DMS153 treated with DMSO at 0.1 percent for 48 hours (cell line): ENCODE measurements at regions not wholly inside any gene's neighbourhood (a gene's known extent, or its start where the extent isn't known, plus 50 kb on each side); places are given as distances from the start of the nearest gene placed in this dataset.

Source experiments
- DNase-seq: peaks from one replicate; lab custom pipeline; 2025; ENCODE audit not compliant: unreplicated experiment; lab: John Stamatoyannopoulos, UW

DNA sequence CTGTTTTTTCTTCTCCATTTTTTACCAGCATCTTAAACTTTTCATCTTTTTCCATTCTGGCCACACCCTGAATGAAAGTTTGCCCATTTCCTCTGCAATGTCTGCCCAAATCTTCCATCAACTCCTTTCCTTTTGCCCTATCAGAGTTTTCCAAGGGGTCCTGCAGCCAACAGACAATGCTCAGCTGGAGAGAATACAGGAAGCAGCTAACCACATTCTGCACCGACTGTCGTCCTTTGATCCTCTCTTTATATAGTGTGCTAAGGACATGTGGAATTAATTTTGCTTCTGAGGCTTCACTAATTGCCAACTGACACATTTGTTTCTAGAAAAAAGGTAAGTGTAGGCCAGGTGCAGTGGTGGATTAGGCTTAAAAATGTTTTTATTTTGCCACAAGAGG lies 50.5 kb upstream of the DLX2 start:
- DNase-seq = no peak

DNA sequence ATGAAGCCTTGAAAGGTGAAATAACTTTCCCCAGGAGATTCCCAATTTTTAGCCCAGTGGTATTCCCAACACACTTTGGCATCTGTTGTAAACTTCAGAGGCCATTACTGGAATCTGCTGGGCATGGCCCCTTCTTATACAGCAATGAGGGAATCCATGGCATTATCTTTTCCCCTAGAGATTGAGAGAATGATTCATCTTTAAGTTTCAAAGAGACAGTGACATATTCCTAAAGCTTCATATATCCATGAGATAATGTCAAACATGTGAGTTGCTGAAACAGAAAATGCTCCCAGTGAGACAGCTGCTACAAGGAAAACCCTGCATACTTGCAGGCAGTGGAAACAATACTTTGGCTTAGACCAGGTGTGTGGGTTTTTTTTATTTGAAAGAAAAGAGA lies 51.1 kb upstream of the DLX2 start:
- DNase-seq = no peak

DNA sequence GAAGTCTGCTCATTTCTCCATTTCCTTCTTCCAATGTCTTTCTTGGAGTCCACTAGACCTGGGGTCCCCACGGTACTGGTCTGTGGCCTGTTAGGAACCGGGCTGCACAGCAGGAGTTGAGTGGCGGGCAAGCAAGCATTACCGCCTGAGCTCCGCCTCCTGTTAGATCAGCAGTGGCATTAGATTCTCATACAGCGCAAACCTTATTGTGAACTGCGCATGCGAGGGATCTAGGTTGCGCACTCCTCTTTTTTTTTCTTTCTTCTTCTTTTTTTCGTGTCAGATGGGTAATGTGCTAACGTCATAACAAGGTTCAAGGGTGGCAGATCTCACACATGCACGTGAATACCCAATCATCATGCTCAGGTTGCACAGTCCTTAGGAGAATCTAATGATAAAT lies 53.1 kb upstream of the DLX2 start:
- DNase-seq = no peak

DNA sequence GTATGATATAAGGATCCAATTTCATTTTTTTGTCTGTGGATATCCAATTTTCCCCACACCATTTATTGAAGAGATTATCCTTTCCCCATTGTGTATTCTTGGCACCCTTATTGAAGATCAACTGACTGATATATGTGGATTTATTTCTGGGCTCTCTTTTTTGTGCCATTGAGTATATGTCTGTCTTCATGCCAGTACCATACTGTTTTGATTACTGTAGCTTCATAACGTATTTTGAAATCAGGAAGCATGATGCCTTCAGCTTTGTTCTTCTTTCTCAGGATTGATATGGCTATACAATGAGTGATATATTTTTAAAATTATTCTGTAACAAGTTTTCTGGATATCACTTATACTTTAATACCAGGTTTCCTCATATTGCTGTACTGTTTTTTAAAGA lies 58.1 kb upstream of the DLX2 start:
- no peak for DNase-seq

DNA sequence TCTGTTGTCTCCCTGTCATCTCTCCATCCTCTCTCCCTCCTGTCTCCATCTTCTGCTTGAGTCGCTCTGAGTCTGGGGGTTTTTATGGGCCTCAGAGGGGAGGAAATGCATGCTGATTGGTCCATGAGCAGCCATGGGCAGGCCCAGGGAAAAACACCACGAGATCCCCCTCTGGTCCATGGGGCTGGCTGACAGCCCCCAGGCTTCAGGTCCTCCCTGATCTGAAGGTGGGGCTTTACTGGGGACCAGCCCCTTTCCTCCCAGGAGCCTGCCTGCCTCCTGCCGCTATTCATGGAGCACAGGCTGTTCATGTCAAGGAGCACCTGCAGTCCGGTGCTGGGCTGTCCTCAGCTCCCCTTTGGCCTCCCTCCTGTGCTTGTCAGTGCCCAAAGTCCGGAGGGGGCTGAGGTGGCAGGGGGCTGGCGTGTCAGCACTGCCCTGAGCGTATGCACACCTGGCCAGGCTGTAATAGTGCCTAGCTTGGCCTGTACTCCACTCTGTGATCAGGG lies 59.6 kb upstream of the DLX2 start:
- no peak for DNase-seq

DNA sequence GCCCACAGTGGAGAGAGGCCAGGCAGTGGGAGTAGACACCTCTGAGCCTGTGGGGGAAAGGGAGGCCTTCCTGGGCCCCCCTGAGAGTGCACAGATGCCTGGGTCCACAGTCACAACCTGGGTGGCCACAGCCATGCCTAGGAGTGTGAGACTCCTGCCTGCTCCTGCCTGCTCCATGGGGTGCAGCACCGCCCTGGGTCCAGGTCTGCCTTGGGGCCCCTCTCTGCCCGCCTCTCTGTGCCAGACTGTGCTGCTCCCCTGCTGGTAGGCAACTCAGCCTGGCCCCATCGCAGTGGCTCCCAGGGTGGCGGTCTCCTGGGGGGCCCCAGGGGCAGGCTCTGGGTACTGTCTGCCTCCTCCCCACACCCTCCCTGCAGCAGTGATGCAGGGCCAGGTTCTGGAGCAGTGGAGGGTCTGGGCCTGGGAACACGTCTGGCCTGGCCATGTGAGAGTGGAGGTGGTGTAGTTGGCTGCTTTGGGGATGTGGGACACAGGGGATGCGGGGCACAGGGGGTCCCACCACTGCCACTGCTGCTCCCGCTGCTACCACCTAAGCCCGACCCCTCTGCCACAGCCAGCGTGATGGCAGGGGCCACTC lies 60.1 kb upstream of the DLX2 start:
- no peak for DNase-seq

DNA sequence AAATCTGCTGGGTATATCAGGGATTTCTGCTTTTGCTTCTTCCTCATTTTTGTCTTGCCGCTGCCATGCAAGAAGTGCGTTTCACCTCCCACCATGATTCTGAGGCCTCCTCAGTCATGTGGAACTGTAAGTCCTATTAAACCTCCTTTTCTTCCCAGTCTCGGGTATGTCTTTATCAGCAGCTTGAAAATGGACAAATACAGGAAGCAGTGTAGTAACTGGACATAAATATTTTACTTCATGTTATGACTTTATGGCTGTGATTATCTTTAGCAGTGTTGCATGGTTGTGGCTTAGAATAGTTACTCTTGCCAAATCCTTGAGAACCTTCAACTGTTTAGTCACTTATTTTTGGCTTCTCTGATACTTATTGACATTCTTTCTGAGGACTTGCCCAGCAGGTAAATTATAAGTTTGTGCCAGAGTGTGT lies 66.2 kb upstream of the DLX2 start:
- no peak for DNase-seq

DNA sequence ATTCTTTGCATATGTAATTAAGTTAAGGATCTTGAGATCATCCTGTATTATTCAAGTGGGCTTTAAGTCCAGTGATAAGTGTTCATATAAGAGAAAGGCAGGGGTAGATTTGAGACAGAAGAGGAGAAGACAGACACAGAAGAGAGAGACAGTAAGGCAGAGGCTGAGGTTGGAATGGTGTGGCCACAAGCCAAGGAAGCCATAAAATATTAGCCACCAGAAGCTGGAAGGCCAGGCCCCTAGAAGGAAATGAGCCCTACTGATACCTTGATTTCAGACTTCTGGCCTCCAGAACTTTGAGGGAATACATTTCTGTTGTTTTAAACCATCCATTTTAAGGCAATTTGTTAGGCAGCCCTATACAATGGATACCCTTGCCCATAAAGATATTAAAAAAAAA lies 66.9 kb upstream of the DLX2 start:
- DNase-seq = no peak

DNA sequence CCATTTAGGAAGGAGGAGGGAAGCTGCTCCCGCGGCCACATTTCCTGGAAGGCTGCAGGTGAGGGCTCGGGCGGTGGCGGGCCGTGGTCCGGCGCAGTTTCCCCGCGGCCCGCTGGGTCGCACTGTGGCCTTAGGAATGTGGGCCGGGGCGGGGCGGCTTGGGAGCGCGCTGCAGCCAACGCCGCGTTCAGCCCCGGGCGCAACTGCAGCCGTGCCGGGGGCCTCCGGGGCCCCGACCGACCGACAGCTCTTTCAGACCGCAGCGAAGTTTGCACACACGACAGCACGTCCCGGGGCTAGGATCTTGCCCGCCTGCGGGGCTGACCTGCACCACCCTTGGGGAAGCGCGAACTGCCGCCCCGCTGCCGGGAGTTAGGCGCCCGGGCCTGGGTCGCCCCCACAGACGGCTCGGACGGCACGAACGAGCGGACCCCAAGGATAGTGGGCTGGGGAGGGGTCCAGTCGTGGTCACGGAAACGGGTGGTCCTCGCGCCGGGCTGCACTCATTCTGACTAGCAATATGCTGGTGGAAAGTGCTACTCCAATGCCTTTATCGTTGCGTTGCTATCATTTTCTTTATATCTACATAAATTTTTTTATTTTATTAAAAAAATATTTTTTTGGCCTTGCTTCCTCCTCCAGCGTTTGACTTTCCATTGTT lies 69.9 kb upstream of the DLX2 start:
- DNase-seq = peak; percentile 73

DNA sequence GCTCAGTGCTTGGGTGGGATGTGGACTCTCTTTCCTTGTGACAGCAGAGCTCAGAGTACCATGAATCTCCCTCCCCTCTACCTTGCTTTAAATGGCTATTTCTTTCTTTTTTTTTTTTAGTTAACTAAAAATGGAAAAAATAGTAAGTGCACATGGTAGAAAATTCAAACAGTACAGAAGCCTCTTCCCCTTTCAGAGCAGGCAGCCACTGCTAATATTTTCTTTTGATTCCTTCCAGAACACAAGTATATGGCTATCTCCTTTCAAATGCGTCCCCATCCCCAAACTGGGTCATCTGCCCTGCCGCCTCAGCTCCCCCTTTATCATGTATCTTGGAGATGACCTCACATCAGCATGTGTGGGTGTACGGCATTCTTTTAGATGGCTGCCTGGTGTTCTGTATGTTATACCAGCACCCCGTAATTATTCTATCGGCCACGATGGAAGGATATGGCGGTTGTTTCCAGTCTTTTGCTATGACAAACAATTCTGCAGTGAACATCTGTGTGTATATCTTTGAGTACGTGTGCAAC lies 70.5 kb upstream of the DLX2 start:
- no peak for DNase-seq

DNA sequence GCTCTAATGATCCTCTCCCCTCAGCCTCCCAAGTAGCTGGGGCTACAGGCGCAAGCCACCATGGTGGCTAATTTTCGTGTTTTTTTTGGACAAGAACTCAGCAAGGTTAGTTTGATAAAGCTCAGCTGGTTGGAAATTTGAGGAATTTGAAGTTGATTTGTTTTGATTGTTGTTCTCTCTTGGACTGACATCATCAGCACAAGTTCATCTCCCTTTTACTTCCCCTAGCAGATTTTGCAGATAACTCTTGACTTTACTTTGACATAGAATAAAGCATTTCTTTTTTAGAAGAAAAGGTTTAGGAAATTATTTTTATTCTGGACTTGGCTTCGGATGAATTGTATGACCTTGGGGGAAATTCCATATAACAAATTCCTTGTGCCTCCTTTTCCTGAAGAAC lies 74.9 kb upstream of the DLX2 start:
- DNase-seq = no peak

DNA sequence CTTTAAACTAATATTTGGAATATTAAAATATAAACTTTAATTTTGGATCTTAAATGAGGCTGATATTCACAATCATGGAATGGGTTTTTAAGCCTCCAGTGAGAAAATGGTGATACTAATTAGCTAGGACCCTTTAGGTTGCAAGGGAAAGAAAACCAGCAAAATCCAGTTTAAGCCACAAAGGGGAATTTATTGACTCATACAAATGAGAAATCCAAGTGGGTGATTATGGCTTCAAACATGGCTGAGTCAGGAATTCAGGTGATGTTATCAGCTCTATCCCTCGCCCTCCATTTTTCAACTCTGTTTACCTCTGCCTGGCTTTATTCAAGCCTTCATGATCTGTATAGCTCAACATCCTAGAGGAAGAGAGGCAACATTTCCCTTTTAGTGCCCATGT lies 75.3 kb upstream of the DLX2 start:
- DNase-seq = no peak

DNA sequence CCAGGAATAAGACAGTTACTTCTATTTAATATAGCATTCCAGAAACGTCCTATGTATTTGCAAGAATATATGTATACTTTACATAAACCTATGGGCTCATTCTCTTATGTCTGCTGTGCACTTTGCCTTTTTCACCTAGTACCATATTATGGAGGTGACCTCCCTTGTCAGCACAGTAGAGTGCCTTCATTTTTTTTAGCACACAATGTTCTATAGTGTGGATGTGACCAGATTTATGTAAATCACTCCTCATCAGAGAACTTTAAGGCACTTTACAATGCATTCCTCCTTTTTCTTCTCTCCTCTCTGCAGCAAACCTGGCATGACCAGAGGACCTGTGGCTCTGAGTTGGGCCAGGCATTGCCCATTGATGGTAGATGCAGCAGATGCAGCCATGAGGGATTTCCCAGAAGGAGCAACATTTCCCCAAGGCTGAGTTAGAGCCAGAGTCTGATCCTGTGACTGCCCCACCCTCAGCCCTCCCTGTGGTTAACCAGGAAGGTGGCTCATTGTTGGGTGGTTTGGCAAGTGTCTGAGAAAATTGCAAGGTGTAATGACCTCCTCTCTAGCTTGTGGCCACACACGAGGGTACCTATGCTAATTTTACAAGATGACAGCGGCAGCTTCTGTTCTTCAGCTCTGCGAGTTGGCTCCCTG lies 76.5 kb upstream of the DLX2 start:
- no peak for DNase-seq

DNA sequence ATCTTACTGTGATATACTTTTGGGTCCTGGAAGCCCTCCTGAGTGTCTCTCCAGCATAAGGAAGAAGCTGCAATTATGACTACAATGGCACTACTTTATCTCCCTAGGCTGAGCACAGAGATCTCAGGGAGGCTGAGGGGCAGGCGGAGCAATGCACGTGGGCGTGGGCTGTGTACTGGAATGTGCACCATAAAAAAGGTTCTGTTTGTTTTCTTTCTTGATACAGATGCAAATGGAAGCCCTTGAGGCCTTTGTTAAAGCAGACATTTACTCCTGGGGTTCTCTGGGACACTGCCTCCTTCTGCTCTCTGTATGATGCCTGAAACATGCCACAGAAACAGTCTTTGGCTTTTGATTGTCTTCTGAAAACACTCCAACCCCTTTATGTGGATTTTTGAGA lies 79.1 kb upstream of the DLX2 start:
- no peak for DNase-seq

DNA sequence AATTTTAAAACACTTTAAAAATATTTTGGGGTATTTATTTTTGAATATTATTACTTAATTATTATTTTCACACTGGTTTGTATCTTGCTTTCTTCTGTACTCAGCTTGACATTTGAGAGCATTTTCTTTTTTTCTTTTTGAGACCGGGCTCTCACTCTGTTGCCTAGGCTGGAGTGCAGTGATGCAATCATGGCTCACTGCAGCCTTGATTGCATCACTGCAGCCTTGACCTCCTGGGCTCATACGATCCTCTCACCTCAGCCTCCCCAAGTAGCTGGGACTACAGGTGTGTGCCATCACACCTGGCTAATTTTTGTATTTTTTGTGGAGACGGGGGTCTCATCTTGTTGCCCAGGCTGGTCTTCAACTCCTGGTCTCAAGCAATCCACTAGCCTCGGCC lies 79.9 kb upstream of the DLX2 start:
- DNase-seq = no peak

DNA sequence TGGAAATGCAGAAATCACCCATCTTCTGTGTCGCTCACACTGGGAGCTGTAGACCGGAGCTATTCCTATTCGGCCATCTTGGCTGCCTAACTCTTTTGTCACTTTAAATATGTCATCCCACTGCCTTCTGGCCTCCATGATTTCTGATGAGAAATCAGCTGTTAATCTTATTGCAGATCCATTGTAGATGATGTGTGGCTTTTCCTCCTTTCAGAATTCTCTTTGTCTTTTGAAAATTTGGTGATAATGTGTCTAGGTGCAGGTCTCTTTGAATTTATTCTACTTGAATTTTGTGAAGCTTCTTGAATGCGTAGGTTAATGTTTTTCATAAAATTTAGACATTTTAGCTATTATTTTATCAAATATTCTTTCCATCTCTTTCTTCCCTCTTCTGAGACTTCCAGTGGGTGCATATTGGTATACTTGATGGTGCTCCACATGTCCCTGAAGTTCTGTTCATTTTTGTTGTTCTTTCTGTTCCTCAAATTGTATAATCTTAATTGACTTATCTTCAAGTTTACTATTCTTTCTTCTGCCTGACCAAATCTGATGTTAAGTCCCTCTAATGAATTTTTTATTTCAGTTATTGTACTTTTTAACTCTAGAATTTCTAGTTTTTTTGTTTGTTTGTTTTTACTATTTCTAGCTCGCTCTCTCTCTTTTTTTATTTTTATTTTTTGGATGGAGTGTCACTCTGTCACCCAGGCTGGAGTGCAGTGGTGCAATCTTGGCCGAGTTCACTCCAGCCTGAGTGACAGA lies 90.8 kb upstream of the DLX2 start:
- no peak for DNase-seq

DNA sequence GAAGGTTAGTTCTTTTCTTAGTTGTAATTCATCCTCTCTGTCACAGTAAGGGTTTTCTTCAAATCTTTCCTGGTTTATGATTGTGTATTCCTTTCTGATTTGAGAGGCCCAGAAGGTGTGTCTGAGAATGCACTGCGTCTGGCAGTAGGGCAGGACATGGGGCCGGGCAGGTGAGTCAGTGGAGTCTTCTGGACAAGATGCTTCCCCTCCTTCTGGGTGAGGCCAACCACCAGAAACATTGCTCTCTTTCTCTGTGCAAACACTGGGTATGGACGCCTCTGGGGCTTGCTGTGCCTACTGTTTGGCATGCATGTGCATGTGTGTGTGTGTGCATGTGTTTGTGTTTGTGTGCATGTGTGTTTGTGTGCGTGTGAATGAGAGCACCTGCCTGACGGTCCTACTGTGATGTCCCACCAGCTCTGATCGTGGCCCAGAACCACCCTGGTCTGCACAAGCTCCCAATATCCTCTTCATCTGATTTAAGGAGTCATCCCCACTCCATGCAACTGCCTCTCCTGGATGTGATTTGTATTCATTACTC lies 93.2 kb upstream of the DLX2 start:
- no peak for DNase-seq

DNA sequence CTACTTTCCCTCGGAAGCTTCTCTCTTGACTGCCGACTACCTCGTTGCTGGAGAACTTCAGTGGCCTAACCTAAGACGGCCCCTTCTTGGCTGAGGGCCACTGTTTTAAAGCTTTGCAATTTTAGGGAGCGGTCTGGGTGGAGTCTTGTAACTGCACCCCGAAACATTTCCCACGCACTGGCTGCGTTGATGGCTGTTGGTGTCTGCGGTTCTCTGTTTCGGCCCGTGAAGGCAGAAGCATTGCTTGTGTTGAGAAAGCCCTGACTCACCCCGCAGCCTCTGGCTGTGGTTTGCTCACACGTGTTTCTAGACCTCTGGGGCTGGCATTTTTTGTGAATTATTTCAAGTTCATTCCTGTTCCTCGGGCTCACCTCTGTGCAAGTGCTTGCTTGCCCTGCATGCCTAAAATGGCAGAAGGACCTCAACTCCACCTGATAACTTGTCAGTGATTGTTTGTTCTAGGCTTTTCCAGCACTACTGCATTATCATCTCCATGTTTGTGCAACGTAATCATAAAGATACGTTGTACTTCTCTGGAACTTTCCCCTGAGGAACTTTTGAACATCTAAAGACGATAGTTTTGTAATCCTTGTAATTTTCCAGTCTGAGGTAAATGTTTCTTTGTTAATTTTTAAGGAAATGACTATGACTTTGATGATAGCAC lies 94.2 kb upstream of the DLX2 start:
- DNase-seq = no peak

DNA sequence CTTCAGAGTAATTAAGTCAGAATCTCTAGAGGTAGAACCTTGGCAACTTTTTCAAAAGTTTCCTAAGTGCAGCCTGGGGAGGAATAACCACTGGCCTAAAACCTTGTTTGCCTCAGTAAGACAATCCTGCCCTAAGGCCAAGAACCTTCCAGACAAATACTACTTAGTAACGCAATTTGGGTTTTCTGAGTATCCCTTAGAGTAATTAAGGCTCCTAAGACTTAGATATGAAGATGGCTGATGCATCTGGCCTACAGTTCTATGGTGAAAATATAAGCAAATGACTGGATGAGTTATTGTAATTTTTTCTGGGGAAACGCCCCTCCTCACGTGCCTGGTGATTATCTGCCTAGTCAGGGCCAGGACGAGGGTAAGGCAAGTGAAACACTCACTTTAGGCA lies 95.7 kb upstream of the DLX2 start:
- no peak for DNase-seq

DNA sequence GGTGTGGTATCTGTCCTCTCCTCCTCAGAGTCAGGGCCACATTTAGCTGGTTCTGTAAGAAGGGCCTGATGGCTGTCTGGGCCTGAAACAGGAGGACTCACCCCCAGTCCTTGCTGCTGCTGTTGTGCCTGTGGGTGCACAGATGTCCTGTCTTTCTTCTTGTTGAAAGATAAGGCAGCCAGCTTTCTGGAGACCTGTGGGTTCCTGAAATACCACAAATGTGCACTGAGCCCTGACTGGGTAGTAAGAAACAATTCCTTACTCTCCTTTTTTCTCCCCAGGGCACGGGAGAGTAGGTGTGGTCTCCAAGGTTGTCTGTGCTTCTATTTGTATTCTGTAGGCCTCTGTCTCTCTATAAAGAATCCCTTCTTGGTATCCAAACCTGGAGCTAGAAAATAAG lies 96.2 kb upstream of the DLX2 start:
- no peak for DNase-seq
